ENCODE measurements at regions not wholly inside any gene's neighbourhood (a gene's known extent, or its start where the extent isn't known, plus 50 kb on each side); places are given as distances from the start of the nearest gene placed in this dataset.

- H3K4me3 ChIP-seq (ENCODE audit: low read depth, low read length): no peak overlapping the region
- no peak for TF ChIP-seq CTCF (IDR thresholded peaks at IDR 0.05; ENCODE audit: low read depth, low read length, missing control alignments)
- no peak for DNase-seq (ENCODE audit: low read depth)
These were observed 229.9 kb downstream of the TBXT start for GRCh38 chr6:165937564-165938358.

GRCh38 chr6:165936660-165937059, 231.0 kb downstream of the TBXT start:
- no peak for DNase-seq (ENCODE audit: low read depth)
- no peak overlapping the region for H3K4me3 ChIP-seq (ENCODE audit: low read depth, low read length)
- TF ChIP-seq CTCF (IDR thresholded peaks at IDR 0.05; ENCODE audit: low read depth, low read length, missing control alignments): no peak

- DNase-seq (ENCODE audit: low read depth): no peak
- no peak for TF ChIP-seq CTCF (IDR thresholded peaks at IDR 0.05; ENCODE audit: low read depth, low read length, missing control alignments)
- no peak overlapping the region for H3K4me3 ChIP-seq (ENCODE audit: low read depth, low read length)
These were observed 231.6 kb downstream of the TBXT start for GRCh38 chr6:165936096-165936495.

GRCh38 chr6:165931675-165932074, 236.0 kb downstream of the TBXT start:
- TF ChIP-seq CTCF (IDR thresholded peaks at IDR 0.05; ENCODE audit: low read depth, low read length, missing control alignments): no peak
- no peak for DNase-seq (ENCODE audit: low read depth)
- H3K4me3 ChIP-seq (ENCODE audit: low read depth, low read length): no peak overlapping the region

GRCh38 chr6:165930668-165931214, 236.9 kb downstream of the TBXT start:
- no peak overlapping the region for H3K4me3 ChIP-seq (ENCODE audit: low read depth, low read length)
- no peak for TF ChIP-seq CTCF (IDR thresholded peaks at IDR 0.05; ENCODE audit: low read depth, low read length, missing control alignments)
- no peak for DNase-seq (ENCODE audit: low read depth)

GRCh38 chr6:165929607-165930006, 238.0 kb downstream of the TBXT start:
- no peak for DNase-seq (ENCODE audit: low read depth)
- no peak for TF ChIP-seq CTCF (IDR thresholded peaks at IDR 0.05; ENCODE audit: low read depth, low read length, missing control alignments)
- no peak overlapping the region for H3K4me3 ChIP-seq (ENCODE audit: low read depth, low read length)

GRCh38 chr6:165926378-165926777, 241.3 kb downstream of the TBXT start:
- H3K4me3 ChIP-seq (ENCODE audit: low read depth, low read length): no peak overlapping the region
- no peak for DNase-seq (ENCODE audit: low read depth)
- TF ChIP-seq CTCF (IDR thresholded peaks at IDR 0.05; ENCODE audit: low read depth, low read length, missing control alignments): no peak

Data from GM12864 (cell line).